Tibial nerve (tissue), 4 donors: ENCODE measurements at regions not wholly inside any gene's neighbourhood (a gene's known extent, or its start where the extent isn't known, plus 50 kb on each side); places are given as distances from the start of the nearest gene placed in this dataset.

Experiments used
- DNase-seq, 2 donors: peaks; one replicate each; pipeline ENCODE4 v3.0.0-alpha.2; 2019; ENCODE audit warnings: low spot score in 2 of 2
- H3K27ac ChIP-seq, 4 donors: fragments of 200-600 bp; sonication (generic) in 3 of 4; one replicate each; pipeline ENCODE4 v1.5.1; 2017 to 2019; ENCODE audit warnings: mild to moderate bottlenecking in 1 of 4
- H3K27me3 ChIP-seq, 2 donors: fragments of 200-600 bp; sonication (generic) in 1 of 2; one replicate each; pipeline versions ENCODE4 v1.5.1 to v1.6.0; 2017 to 2019
- H3K36me3 ChIP-seq, 3 donors: fragments of 200-600 bp; sonication (generic); one replicate each; pipeline ENCODE4 v1.5.1; 2018 to 2019
- H3K4me1 ChIP-seq, 4 donors: fragments of 200-600 bp; sonication (generic) in 3 of 4; one replicate each; pipeline ENCODE4 v1.5.1; 2017 to 2019
- H3K4me3 ChIP-seq, 4 donors: fragments of 200-600 bp; sonication (generic) in 3 of 4; one replicate each; pipeline ENCODE4 v1.5.1; 2017 to 2019; ENCODE audit warnings: mild to moderate bottlenecking in 1 of 4, moderate library complexity in 1 of 4
- H3K9me3 ChIP-seq, 4 donors: fragments of 200-600 bp; sonication (generic) in 3 of 4; one replicate each; pipeline ENCODE4 v1.5.1; 2017 to 2019
- CTCF ChIP-seq, 5 experiments: fragments of 200-600 bp in 3 of 5; fragments of 450-650 bp in 2 of 5; sonication (generic) in 3 of 5; IDR thresholded peaks; one replicate each; pipeline ENCODE4 v1.5.1; 2016 to 2019; ENCODE audit warnings: antibody characterized with exemption in 5 of 5, mild to moderate bottlenecking in 3 of 5, moderate library complexity in 2 of 5
- EP300 ChIP-seq, 2 donors: sonication (generic); formaldehyde crosslinking; IDR thresholded peaks; one replicate each; pipeline ENCODE4 v1.6.1; 2017; ENCODE audit warnings: antibody characterized with exemption in 2 of 2, mild to moderate bottlenecking in 1 of 2
- POLR2A ChIP-seq, 2 donors: fragments of 450-650 bp; IDR thresholded peaks; one replicate each; pipeline ENCODE4 v1.6.1; 2017; ENCODE audit warnings: antibody characterized with exemption in 2 of 2, mild to moderate bottlenecking in 2 of 2, moderate library complexity in 2 of 2
- WGBS, 2 donors: methylation state at CpG; one replicate each; pipeline ENCODE4 v1.1.5; 2018; 5-methylcytosine and 5-hydroxymethylcytosine counted together

DNA sequence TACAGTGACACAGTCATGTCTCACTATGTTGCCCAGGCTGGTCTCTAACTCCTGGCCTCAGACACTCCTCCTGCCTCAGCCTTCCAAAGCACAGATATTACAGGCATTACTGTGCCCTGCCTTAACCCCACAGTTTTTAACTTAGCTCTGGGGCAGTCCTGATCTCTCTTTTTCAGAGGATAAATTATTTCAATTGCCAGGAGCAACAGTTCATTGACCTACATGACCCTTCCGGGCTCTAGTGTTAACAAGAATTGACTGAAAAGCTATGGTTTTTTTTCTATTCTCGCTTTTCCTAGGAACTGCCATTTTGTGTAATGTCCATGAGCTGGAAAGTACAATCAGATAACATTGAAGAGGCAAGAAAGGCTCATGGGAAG, 92.8 kb downstream of the HNRNPLL start:
- Histone ChIP-seq H3K36me3 (no peaks in the 10 kb centered on the region), H3K9me3 (no peaks in the 10 kb centered on the region), H3K27me3 (no peaks in the 10 kb centered on the region), H3K27ac (no peak overlapping the region), H3K4me1 (peaks cover 0 to 34% (median 4%) of the 10 kb centered on the region in 4 donors), H3K4me3 (no peak overlapping the region)
- DNase-seq = no peak
- TF ChIP-seq POLR2A (IDR thresholded peaks at IDR 0.05) (no peak), CTCF (IDR thresholded peaks at IDR 0.05) (no peak), EP300 (IDR thresholded peaks at IDR 0.05) (no peak)
- WGBS, 2 donors = 59 to 72% methylated on average over 2 of the region's 2 CpGs

DNA sequence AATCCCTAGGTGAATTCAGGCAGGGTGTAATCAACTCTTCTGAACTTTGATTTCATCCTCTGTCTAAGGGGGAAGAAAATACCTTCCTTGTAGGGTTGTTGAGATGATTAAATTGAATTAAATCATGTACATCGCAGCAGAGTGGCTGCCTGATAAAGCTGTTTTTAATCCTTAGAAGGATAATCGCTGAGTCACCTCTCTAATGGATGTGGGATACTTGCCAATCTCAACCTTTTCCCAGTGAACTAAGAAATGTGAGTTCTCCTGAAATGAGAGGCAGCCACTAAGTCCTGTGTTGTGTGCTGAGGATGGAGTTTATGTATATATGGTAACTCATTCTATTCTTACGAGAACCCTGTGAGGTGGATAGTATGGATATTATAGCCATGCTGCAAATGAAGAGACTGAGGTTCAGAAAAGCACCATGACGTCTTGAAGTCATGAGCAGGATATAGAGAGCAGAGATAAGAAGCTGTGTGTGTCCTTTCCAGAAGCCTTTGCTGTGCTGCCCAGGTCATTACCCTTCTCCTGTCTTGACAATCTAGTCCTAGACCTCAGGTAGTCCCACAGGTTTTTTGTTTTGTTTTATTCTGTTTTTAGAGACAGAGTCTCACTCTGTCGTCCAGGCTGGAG, 93.3 kb downstream of the HNRNPLL start:
- H3K4me1 ChIP-seq = peaks cover 0 to 35% (median 4%) of the 10 kb centered on the region in 4 donors
- no peak for TF ChIP-seq CTCF (IDR thresholded peaks at IDR 0.05)
- H3K9me3 ChIP-seq = no peaks in the 10 kb centered on the region
- no peak overlapping the region for H3K4me3 ChIP-seq
- 66 to 79% methylated on average over 5 of the region's 5 CpGs for WGBS, 2 donors
- H3K27me3 ChIP-seq = no peaks in the 10 kb centered on the region
- peak in 1 of 2 donors; percentile 37 for DNase-seq
- H3K27ac ChIP-seq = peak overlapping the region in 2 of 4 donors; percentile 40 to 47
- no peaks in the 10 kb centered on the region for H3K36me3 ChIP-seq

DNA sequence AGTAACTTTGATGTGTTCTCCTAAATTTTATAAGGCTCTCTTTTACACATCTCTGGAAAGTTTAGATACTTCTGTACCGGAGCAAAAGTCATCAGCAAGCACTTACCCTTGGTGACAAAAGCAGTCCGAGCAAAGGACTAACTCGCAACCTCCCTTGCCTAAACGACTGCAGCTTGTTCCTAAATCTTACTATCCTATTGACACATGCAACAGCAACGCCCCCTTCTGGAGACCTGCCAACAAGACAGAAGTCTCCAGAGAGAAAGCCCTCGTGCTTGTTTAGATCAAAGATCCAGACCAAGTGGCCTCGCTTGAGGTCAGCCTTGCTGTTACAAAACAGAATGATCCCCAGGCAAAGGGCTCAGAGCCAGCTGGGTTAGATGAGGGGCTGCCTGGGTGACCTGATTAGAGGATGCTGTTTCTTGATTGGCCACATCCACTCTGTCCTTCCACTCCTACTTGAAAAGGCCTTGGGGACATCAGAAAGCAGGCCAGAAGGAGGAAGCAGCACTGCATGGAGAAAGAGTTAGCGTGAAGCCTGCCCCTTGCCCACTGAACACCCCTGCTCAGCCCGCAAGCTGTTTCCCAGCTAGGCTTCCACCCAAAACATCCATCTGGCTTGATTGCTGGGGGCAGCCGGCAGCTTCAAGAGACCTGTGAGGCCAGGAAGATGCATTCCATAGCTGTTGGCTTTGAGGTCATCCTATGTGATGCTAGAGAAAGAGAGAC, 94.3 kb downstream of the HNRNPLL start:
- Histone ChIP-seq H3K36me3 (no peaks in the 10 kb centered on the region), H3K27me3 (no peaks in the 10 kb centered on the region), H3K27ac (peak overlapping the region in 3 of 4 donors; percentile 5 to 47 (median 40)), H3K4me3 (no peak overlapping the region), H3K9me3 (no peaks in the 10 kb centered on the region), H3K4me1 (peaks cover 0 to 35% (median 4%) of the 10 kb centered on the region in 4 donors)
- peak; percentile 96 to 99 for DNase-seq
- TF ChIP-seq POLR2A (IDR thresholded peaks at IDR 0.05) (no peak), CTCF (IDR thresholded peaks at IDR 0.05) (peak in 4 of 5 experiments; percentile 23 to 42 (median 36)), EP300 (IDR thresholded peaks at IDR 0.05) (peak; percentile 71 to 80)
- 27 to 35% methylated on average over 10 of the region's 10 CpGs for WGBS, 2 donors

DNA sequence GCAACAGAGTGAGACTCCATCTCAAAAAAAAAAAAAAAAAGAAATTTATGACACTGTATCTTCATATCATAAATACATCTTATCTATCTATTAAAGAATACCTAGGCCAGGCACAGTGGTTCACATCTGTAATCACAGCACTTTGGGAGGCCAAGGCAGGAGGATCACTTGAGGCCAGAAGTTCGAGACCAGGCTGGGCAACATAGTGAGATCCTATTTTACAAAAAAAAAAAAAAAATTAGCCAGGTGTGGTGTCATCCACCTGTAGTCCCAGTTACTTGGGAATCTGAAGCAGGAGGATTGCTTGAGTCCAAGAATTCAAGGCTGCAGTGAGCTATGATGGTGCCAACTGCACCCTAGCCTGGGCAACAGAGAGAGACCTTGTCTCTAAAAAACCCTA, 95.0 kb downstream of the HNRNPLL start:
- H3K27ac ChIP-seq = no peak overlapping the region
- H3K27me3 ChIP-seq = no peaks in the 10 kb centered on the region
- 89 to 100% methylated on average over 1 of the region's 1 CpG for WGBS, 2 donors
- H3K4me1 ChIP-seq = peaks cover 0 to 35% (median 4%) of the 10 kb centered on the region in 4 donors
- H3K9me3 ChIP-seq = peaks cover 0 to under 1% (median 0%) of the 10 kb centered on the region in 4 donors
- H3K36me3 ChIP-seq = no peaks in the 10 kb centered on the region
- DNase-seq = no peak
- no peak for TF ChIP-seq POLR2A (IDR thresholded peaks at IDR 0.05)
- no peak for TF ChIP-seq EP300 (IDR thresholded peaks at IDR 0.05)
- no peak for TF ChIP-seq CTCF (IDR thresholded peaks at IDR 0.05)
- H3K4me3 ChIP-seq = no peak overlapping the region

DNA sequence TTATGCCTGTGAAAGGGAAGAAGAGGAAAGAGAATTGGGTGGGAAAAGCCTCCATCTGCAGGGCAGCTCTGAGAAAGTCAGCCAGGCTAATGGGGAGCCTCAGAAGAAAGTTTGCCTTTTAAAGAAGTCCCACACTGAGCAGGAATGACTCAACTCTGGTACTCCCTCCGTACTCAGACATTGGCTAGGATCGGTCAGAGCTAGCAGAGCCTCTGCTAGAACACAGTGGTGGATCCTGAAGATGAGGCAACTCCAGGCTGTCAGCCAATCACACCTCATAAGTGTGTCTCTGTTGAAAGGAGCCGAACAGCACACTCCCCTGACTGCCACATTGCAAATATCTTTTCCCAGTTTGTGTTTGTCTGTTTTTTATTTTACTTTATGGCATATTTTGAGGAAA, 96.9 kb downstream of the HNRNPLL start:
- Histone ChIP-seq H3K4me1 (peaks cover 0 to 35% (median 4%) of the 10 kb centered on the region in 4 donors), H3K27ac (peak overlapping the region in 1 of 4 donors; percentile 70), H3K9me3 (peaks cover 0 to 10% (median 0%) of the 10 kb centered on the region in 4 donors), H3K36me3 (no peaks in the 10 kb centered on the region), H3K4me3 (no peak overlapping the region), H3K27me3 (no peaks in the 10 kb centered on the region)
- 42 to 54% methylated on average over 3 of the region's 3 CpGs for WGBS, 2 donors
- no peak for TF ChIP-seq POLR2A (IDR thresholded peaks at IDR 0.05)
- peak in 1 of 2 donors; percentile 66 for TF ChIP-seq EP300 (IDR thresholded peaks at IDR 0.05)
- DNase-seq = peak; percentile 72 to 88
